ENCODE measurements at regions not wholly inside any gene's neighbourhood (a gene's known extent, or its start where the extent isn't known, plus 50 kb on each side); places are given as distances from the start of the nearest gene placed in this dataset.
"Not testable (repeated sequence)": the region's sequence is repeated elsewhere in the genome, so short reads cannot be mapped to it uniquely, and the experiment has no call there.

DNA sequence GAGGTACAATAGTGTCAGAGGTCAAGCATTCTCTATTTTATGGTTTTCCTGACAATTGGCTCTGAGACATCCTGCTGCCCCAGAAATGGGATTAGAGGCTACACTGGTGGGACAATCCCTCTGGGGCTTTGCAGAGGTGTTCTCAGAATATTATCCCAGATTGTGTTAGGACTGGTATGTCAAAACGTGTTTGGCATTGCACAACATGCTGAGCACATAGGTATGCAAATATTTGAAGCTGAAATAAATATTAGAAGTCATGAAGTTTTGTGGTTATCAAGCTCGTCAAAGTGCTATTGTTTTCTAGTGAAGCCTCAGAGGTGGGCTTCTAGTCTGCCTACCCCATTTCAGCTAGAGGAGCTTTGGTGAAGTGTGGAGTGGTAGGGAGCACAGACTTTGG, 304.4 kb downstream of the MAN2A1 start:
- H3K4me1 Mint-ChIP-seq: no peaks in the 10 kb centered on the region
- H3K27ac Mint-ChIP-seq: no peak overlapping the region
- H3K4me3 Mint-ChIP-seq: no peak overlapping the region
- H3K27me3 Mint-ChIP-seq: no peaks in the 10 kb centered on the region
- H3K9me3 Mint-ChIP-seq: peaks cover 5% of the 10 kb centered on the region
- no peaks in the 10 kb centered on the region for H3K36me3 Mint-ChIP-seq

DNA sequence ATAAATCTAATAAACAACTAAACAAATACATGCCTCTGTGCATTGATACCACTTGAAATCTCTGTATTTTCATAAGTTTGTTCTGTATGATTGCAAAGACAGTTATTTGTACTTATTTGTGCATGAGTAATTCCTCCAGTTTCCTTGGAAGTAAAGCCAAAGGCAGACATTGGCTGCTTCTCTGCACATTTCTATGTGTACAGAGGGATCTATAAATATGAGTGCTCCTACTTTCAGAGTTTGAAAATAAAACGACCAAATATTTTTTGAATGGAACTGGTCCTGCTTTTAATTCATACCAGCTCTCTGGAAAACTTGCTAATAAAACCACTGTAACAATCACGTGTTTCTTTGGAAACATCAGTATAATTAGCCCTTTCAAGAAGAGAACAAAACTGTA, 306.5 kb downstream of the MAN2A1 start:
- no peak overlapping the region for H3K4me3 Mint-ChIP-seq
- H3K4me1 Mint-ChIP-seq: peaks cover 11% of the 10 kb centered on the region
- no peaks in the 10 kb centered on the region for H3K27me3 Mint-ChIP-seq
- peaks cover 5% of the 10 kb centered on the region for H3K9me3 Mint-ChIP-seq
- H3K27ac Mint-ChIP-seq: no peak overlapping the region
- no peaks in the 10 kb centered on the region for H3K36me3 Mint-ChIP-seq

DNA sequence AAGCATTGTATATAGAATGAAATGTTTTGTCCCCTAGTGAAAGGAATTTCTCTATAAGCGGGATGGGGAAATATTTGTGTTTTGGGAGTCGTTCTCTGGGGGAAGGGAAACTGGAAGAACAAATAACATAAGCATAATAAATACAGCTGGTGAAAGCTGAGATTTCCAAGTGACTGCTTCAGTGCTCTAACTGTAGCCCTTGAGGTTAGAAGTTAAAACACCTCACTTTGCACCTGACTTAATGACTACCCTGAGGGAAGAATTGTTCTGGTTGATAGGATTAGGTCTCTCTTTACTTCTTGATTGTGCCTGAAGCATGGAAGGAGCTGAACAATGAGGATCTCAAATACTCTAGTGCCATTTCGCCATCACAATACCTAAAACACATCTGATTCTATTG, 307.4 kb downstream of the MAN2A1 start:
- H3K9me3 Mint-ChIP-seq: peaks cover 5% of the 10 kb centered on the region
- no peak overlapping the region for H3K27ac Mint-ChIP-seq
- H3K27me3 Mint-ChIP-seq: no peaks in the 10 kb centered on the region
- H3K4me3 Mint-ChIP-seq: no peak overlapping the region
- no peaks in the 10 kb centered on the region for H3K36me3 Mint-ChIP-seq
- H3K4me1 Mint-ChIP-seq: peaks cover 11% of the 10 kb centered on the region

DNA sequence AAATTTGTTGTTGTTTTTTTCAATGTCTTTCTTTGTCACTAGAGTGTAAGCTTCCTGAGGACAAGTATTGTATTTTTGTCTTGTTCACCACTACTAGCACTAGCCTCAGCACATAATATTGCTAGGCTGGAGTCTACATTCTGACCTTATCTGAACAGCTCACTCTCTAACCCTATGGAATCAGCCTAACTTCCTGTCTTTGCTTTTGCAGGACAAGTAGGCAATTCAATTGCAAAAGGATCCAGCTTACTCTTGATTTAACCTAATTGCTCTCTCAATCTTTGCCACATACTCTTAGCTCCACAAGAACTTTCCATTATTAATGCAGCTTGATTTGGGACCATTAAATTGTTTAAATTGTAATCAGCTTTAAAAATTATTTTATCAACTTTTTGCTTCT, 308.5 kb downstream of the MAN2A1 start:
- Mint-ChIP-seq H3K4me1 (peaks cover 11% of the 10 kb centered on the region), H3K4me3 (no peak overlapping the region), H3K27ac (no peak overlapping the region), H3K36me3 (no peaks in the 10 kb centered on the region), H3K27me3 (no peaks in the 10 kb centered on the region), H3K9me3 (peaks cover 5% of the 10 kb centered on the region)

DNA sequence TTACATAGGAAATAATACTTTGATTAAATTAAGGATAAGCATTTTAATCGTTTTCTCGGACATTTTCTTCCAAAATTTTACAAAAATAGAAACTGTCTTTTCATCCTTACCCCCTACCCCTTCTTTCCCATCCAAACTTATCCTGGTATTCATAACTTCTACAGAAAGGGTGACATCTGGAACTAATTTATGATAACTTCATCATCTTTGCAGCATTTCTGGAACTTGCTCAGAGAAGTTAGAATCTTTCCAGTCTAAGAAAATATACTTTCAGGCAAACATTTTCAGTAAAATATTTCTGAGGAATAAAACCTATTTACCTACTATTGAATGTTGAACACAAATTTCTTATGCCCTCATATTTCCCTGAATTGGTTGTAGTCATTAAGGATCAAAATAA, 309.0 kb downstream of the MAN2A1 start:
- no peaks in the 10 kb centered on the region for H3K36me3 Mint-ChIP-seq

DNA sequence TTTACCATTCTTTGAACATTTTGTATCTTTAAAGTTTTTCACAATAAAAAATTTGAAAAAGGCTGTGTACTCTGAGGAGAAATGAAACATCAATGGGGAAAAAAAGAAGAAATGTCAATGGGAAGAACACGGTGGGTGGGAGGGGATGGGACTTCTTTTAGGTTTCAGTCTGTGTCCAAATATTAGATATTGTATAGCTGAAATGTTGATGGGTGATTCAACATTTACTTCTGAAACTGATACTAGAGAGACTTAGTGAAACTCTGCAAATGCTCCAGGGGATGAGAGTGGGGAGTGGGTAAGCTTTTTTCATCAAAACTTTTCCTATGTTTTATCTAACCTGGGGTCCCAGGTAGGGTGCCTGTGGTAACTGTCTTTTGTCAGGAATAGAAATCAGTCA, 311.9 kb downstream of the MAN2A1 start:
- no peak overlapping the region for H3K27ac Mint-ChIP-seq
- H3K36me3 Mint-ChIP-seq: no peaks in the 10 kb centered on the region
- H3K4me1 Mint-ChIP-seq: peaks cover 11% of the 10 kb centered on the region
- no peak overlapping the region for H3K4me3 Mint-ChIP-seq
- no peaks in the 10 kb centered on the region for H3K27me3 Mint-ChIP-seq
- H3K9me3 Mint-ChIP-seq: peaks cover 5% of the 10 kb centered on the region

More for the DNA sequence above, 309.0 kb downstream of the MAN2A1 start:
- Mint-ChIP-seq H3K27ac (no peak overlapping the region), H3K4me1 (peaks cover 11% of the 10 kb centered on the region), H3K9me3 (peaks cover 5% of the 10 kb centered on the region), H3K4me3 (no peak overlapping the region), H3K27me3 (no peaks in the 10 kb centered on the region)

DNA sequence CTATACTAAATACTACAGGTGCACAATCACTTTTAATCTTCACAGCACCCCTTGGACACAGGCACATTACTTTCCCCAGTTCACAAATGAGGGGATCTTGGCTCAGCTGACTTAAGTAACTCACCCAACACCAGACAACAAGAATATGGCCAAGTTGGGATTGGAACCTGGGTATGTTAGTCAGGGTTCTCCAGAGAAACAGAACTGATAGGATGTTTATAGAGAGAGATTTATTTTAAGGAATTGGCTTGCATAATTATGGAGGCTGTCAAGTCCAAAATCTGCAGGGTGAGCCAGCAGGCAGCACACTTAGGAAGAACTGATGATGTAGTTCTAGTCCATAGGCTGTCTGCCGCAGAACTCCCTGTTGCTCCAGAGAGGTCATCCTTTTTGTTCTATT, 312.9 kb downstream of the MAN2A1 start:
- no peaks in the 10 kb centered on the region for H3K27me3 Mint-ChIP-seq
- H3K27ac Mint-ChIP-seq: no peak overlapping the region
- no peak overlapping the region for H3K4me3 Mint-ChIP-seq
- no peaks in the 10 kb centered on the region for H3K36me3 Mint-ChIP-seq
- peaks cover 11% of the 10 kb centered on the region for H3K4me1 Mint-ChIP-seq
- H3K9me3 Mint-ChIP-seq: peaks cover 5% of the 10 kb centered on the region

DNA sequence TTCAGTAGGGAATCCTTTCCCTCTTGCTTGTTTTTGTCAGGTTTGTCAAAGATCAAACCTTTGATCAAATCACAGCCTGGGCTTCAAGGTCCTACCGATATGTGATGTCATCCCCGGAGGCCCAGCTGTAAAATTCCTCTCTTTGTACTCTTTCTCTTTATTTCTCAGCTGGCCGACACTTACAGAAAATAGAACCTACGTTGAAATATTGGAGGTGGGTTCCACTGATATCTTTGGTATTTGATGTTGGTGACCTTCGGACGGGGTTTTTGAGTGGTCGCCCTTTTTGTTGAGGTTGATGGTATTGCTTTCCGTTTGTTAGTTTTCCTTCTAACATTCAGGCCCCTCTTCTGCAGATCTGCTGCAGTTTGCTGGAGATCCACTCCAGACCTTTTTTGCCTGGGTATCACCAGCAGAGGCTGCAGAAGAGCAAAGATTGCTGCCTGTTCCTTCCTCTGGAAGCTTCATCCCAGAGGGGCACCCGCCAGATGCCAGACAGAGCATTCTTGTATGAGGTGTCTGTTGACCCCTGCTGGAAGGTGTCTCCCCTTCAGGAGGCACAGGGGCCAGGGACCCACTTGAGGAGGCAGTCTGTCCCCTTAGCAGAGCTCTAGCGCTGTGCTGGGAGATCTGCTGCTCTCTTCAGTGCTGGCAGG, 316.3 kb downstream of the MAN2A1 start:
- H3K4me3 Mint-ChIP-seq, H3K36me3 Mint-ChIP-seq, H3K27me3 Mint-ChIP-seq, H3K4me1 Mint-ChIP-seq, H3K9me3 Mint-ChIP-seq: not testable (repeated sequence)
- H3K27ac Mint-ChIP-seq: peak overlapping the region; percentile 41

DNA sequence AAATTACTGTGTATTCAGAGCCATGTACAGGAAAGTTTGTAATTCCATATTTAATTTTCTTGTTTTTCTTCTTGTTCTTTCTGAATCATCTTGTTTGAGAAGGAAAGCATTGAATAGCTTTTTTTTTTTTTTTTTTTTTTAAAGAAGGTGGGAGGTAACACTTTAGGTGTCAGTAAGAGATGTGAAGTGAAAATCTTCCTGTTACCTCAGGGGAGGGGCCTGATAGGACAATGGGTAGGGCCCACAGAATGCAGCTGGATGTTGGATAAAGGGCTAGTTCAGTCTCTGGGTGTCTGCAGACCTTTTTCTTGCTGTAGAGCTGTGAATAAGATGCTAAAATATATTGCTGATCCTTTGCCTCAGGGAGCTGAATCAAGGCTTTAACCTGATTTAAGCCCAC, 317.4 kb downstream of the MAN2A1 start:
- H3K9me3 Mint-ChIP-seq: no peaks in the 10 kb centered on the region
- no peak overlapping the region for H3K27ac Mint-ChIP-seq
- no peaks in the 10 kb centered on the region for H3K4me1 Mint-ChIP-seq
- no peak overlapping the region for H3K4me3 Mint-ChIP-seq
- H3K36me3 Mint-ChIP-seq: no peaks in the 10 kb centered on the region
- no peaks in the 10 kb centered on the region for H3K27me3 Mint-ChIP-seq

DNA sequence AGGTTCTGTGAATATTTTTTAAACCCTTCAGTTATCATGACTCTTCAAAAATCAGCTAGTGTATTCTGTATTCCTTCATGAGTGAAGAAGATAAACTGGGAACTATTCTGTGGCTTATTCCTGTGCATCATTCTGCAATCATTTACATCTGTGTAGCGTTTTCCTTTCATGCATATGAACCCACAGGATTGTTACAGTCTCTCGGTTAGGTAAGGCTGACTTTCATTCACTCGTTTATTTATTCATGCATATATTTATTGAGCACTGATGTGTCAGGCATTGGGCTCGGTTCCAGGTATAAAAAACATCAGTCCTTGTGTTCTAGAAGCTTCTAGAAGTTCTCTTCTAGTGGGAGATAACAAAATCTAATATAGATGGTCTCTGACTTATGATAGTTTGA, 318.4 kb downstream of the MAN2A1 start:
- Mint-ChIP-seq H3K36me3 (no peaks in the 10 kb centered on the region), H3K27me3 (no peaks in the 10 kb centered on the region), H3K4me3 (no peak overlapping the region), H3K9me3 (no peaks in the 10 kb centered on the region), H3K27ac (no peak overlapping the region), H3K4me1 (no peaks in the 10 kb centered on the region)

DNA sequence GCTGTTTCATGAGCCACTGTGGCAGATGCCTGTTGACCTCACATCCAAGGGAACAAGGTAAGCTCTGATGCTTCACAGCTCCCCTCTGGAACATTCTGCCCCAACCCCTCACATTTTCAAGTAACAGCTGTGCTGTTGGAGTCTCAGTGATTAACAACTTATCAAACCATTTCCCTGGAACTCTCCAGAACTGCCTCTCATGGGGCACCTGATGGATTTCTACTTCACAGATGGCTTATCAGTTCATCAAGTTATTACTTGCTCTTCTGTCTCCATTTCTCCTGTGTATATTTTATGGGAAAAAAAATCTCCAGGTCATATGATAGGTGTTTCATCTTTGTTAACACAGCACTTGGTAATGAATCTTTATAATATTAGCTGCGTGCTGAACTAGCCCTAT, 322.4 kb downstream of the MAN2A1 start:
- Mint-ChIP-seq H3K27ac (no peak overlapping the region), H3K4me1 (no peaks in the 10 kb centered on the region), H3K27me3 (no peaks in the 10 kb centered on the region), H3K36me3 (peaks cover 5% of the 10 kb centered on the region), H3K9me3 (no peaks in the 10 kb centered on the region), H3K4me3 (no peak overlapping the region)

DNA sequence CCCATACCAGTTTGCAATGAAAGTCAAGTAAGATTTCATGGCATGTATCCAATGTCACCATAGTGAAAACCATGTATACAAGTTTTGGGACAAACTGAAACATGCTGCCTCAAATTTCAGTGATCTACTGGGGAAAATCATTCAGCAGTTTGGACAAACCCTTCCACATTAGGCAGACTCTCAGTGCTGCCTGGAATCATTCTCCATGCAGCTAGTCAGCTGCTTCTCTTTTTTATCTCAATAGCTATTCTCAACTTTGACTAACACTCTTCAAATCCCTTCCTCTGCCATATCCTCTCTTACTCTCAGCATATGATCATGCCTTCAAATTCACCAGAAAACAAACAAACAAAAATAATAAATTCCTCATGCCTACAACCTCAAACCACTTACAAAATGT, 323.3 kb downstream of the MAN2A1 start:
- Mint-ChIP-seq H3K27me3 (no peaks in the 10 kb centered on the region), H3K27ac (no peak overlapping the region), H3K9me3 (no peaks in the 10 kb centered on the region), H3K4me1 (no peaks in the 10 kb centered on the region), H3K36me3 (peaks cover 5% of the 10 kb centered on the region), H3K4me3 (no peak overlapping the region)

DNA sequence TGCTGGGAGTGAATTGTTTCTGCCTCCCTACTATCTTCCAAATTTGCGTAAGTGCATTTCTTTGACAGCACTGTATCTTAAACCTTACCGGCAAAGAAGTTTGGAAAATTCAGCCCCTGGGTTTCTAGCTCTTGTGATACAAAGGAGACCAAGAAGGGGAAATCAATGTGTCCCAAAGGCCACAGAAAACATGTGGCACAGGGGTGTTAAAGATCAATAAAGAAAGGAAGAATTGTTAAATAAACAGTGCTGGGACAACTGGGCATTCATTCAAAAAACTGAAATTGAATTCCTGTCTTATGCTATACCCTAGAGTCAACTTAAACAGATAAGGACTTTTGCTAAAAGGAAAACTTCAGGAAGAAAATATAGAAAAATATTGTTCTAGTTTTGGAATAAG, 328.1 kb downstream of the MAN2A1 start:
- Mint-ChIP-seq H3K4me1 (no peaks in the 10 kb centered on the region), H3K36me3 (peaks cover 5% of the 10 kb centered on the region), H3K4me3 (no peak overlapping the region), H3K27me3 (no peaks in the 10 kb centered on the region), H3K9me3 (no peaks in the 10 kb centered on the region), H3K27ac (no peak overlapping the region)

DNA sequence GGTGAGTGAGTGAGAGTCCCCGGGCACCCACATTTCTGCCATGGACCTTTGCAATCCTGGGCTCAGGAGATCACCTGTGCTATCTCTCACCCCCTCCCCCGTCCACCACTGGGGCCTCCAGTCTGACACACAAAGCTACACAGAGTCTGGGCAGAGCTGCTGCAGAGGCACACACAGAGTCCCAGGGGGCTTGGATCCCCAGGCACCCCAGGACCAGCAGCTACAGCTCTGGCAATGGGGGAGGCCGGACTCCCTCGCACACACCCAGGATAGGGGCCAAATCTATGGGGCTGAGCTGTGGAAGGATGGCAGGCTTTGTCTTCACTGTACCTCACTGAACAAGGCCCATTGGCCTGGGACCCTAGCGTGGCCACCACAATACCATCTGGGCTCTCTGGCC, 328.8 kb downstream of the MAN2A1 start:
- Mint-ChIP-seq H3K4me3 (no peak overlapping the region), H3K27me3 (no peaks in the 10 kb centered on the region), H3K4me1 (no peaks in the 10 kb centered on the region), H3K27ac (no peak overlapping the region), H3K9me3 (no peaks in the 10 kb centered on the region), H3K36me3 (peaks cover 4% of the 10 kb centered on the region)

DNA sequence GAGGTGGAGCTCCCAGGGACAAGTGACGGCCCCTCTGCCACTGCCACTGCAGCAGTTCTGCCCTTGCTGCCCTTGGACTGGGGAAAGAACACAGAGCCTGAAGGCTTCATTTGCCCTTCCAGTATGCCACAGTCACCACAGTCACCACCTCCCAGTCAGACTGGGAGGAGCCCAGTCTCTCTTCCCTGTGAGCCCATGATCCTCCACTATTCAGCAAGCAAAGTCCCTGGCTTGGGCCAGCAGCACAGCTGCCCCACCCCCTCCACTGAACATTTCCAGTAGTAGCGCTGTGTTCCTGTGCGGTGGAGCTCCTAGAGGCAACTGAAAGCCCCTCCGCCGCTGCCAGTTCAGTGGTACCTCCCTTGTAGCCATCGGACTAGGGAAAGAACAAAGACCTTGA, 329.4 kb downstream of the MAN2A1 start:
- peaks cover 5% of the 10 kb centered on the region for H3K36me3 Mint-ChIP-seq
- no peak overlapping the region for H3K27ac Mint-ChIP-seq
- H3K27me3 Mint-ChIP-seq: no peaks in the 10 kb centered on the region
- H3K4me1 Mint-ChIP-seq: no peaks in the 10 kb centered on the region
- no peaks in the 10 kb centered on the region for H3K9me3 Mint-ChIP-seq
- H3K4me3 Mint-ChIP-seq: no peak overlapping the region

DNA sequence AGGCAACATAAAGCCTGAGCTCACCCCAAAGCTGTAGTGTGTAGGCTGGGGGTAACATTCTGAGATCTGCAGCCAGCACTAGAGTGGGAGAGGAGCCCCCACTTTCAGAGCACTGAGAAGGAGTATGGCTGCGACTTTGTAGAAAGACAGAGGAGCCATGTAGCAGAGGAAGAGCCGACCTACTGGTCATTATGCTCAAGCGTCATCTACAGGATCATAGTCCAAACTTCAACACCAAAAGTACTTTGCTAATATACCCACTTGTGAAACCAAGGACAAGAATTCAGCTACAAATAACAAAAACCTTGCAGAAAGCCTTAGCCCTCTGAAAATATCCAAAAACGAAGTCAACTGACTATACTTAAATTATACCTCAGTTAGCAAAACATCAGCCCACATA, 330.1 kb downstream of the MAN2A1 start:
- Mint-ChIP-seq H3K27me3 (no peaks in the 10 kb centered on the region), H3K4me3 (no peak overlapping the region), H3K27ac (no peak overlapping the region), H3K36me3 (peaks cover 6% of the 10 kb centered on the region), H3K9me3 (no peaks in the 10 kb centered on the region), H3K4me1 (no peaks in the 10 kb centered on the region)

DNA sequence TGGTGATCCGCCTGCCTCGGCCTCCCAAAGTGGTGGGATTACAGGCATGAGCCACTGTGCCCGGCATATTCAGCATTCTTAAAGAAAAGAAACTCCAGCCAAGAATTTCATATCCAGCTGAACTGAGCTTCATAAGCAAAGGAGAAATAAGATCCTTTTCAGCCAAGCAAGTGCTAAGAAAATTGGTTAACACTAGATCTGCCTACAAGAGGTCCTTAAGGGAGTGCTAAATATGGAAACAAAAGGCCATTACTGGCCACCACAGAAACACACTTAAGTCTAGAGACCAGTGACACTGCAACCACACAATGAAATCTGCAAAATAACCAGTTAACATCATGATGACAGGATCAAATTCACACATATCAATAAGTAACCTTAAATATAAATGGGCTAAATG, 331.5 kb downstream of the MAN2A1 start:
- no peak overlapping the region for H3K27ac Mint-ChIP-seq
- H3K4me3 Mint-ChIP-seq: no peak overlapping the region
- no peaks in the 10 kb centered on the region for H3K27me3 Mint-ChIP-seq
- no peaks in the 10 kb centered on the region for H3K4me1 Mint-ChIP-seq
- no peaks in the 10 kb centered on the region for H3K9me3 Mint-ChIP-seq
- peaks cover 3% of the 10 kb centered on the region for H3K36me3 Mint-ChIP-seq

Data from activated naive CD4-positive, alpha-beta T cell treated with anti-CD3 and anti-CD28 coated beads, Interleukin-2, amount 50 U/mL, for 24 hours (primary cell).